IPS-NIHi7 (cell line): ENCODE measurements at regions not wholly inside any gene's neighbourhood (a gene's known extent, or its start where the extent isn't known, plus 50 kb on each side); places are given as distances from the start of the nearest gene placed in this dataset.
"Not testable (repeated sequence)": the region's sequence is repeated elsewhere in the genome, so short reads cannot be mapped to it uniquely, and the experiment has no call there.

ENCODE experiments used
- DNase-seq: peaks from one replicate; pipeline ENCODE4 v3.0.0; 2012; ENCODE audit warnings: mixed read lengths; ENCODE audit errors: extremely low spot score

- DNase-seq: peak; percentile 33
Measured at GRCh38 chr10:45249978-45250693, 65.3 kb downstream of the OR13A1 start.

GRCh38 chr10:45250694-45251075 lies 64.7 kb downstream of the OR13A1 start:
- DNase-seq: not testable (repeated sequence)
